Endothelial cell of umbilical vein (primary cell): ENCODE measurements at regions not wholly inside any gene's neighbourhood (a gene's known extent, or its start where the extent isn't known, plus 50 kb on each side); places are given as distances from the start of the nearest gene placed in this dataset.

Experiments
- BruUV-seq: library from RNA; stranded (reverse); fragments of 400-500 nt; replicated peaks from 2 replicates; lab custom pipeline; 2021; lab: Mats Ljungman, UMichigan
- CTCF ChIA-PET: fragments of 300-600, 350-600 bp; sonication (Branson Sonifier 250); formaldehyde crosslinking; loops from one replicate; lab custom pipeline; 2021; ENCODE audit warnings: antibody characterized with exemption, inconsistent platforms; lab: Charles Lee
- POLR2A ChIA-PET: fragments of 300-600, 350-600 bp; sonication (Branson Sonifier 250); formaldehyde crosslinking; loops from one replicate; lab custom pipeline; 2021; ENCODE audit warnings: antibody characterized with exemption, inconsistent platforms; lab: Charles Lee
- DNase-seq: peaks from one replicate; pipeline ENCODE4 v3.0.0-alpha.2; 2011; ENCODE audit warnings: low read depth, low spot score
- FAIRE-seq: peaks from 2 replicates; lab custom pipeline; 2011; peaks lifted over from hg19 to GRCh38; lab: Jason Lieb, UNC
- H2AFZ ChIP-seq: 2 replicates; pipeline ENCODE4 v1.6.0; 2012; ENCODE audit warnings: low read depth, low read length, control low read depth, inconsistent platforms
- H3K27ac ChIP-seq: 2 replicates; pipeline ENCODE4 v1.5.1; 2011; ENCODE audit warnings: low read depth, mild to moderate bottlenecking, control low read depth, low read length, moderate library complexity; ENCODE audit not compliant: insufficient read depth
- H3K27me3 ChIP-seq, 2 experiments: 2 replicates each; pipeline versions ENCODE4 v1.6.0 to v1.6.1; 2011; ENCODE audit warnings: low read length in 2 of 2, mixed read lengths in 1 of 2; ENCODE audit not compliant: control insufficient read depth in 2 of 2, insufficient read depth in 2 of 2
- H3K36me3 ChIP-seq, 2 experiments: 2 replicates in 1 of 2; 3 replicates in 1 of 2; pipeline ENCODE4 v1.5.1; 2011; ENCODE audit warnings: low read length in 2 of 2, mild to moderate bottlenecking in 1 of 2, moderate library complexity in 1 of 2; ENCODE audit not compliant: control insufficient read depth in 2 of 2, insufficient read depth in 2 of 2; ENCODE audit errors: extremely low read depth in 1 of 2
- H3K4me1 ChIP-seq: 3 replicates; pipeline ENCODE4 v1.5.1; 2011; ENCODE audit warnings: mild to moderate bottlenecking, low read length; ENCODE audit not compliant: control insufficient read depth, insufficient read depth; ENCODE audit errors: extremely low read depth
- H3K4me2 ChIP-seq: 2 replicates; pipeline ENCODE4 v1.6.1; 2011; ENCODE audit warnings: low read length, control low read depth, mixed read lengths; ENCODE audit not compliant: insufficient read depth
- H3K4me3 ChIP-seq, 3 experiments: fragments of 200-600 bp in 1 of 3; sonication (generic), shearing (Covaris generic) in 1 of 3; replicated peaks in 1 of 3; 2 replicates each; pipeline ENCODE4 v1.5.1; 2011 to 2016; ENCODE audit warnings: control low read depth in 3 of 3, low read length in 3 of 3, mild to moderate bottlenecking in 2 of 3, inconsistent platforms in 1 of 3, low read depth in 1 of 3, moderate library complexity in 1 of 3; ENCODE audit not compliant: insufficient read depth in 1 of 3
- H3K79me2 ChIP-seq: 2 replicates; pipeline ENCODE4 v1.6.0; 2012; ENCODE audit warnings: low read length, inconsistent platforms; ENCODE audit not compliant: control insufficient read depth, insufficient read depth
- H3K9ac ChIP-seq: replicated peaks from 2 replicates; pipeline ENCODE3; 2011; ENCODE audit warnings: low read length, control low read depth; ENCODE audit not compliant: insufficient read depth; ENCODE audit errors: extremely low read depth
- H3K9me1 ChIP-seq: replicated peaks from 3 replicates; pipeline ENCODE4 v1.6.0; 2011; ENCODE audit warnings: mild to moderate bottlenecking, low read length; ENCODE audit not compliant: control insufficient read depth, insufficient read depth; ENCODE audit errors: extremely low read depth
- H3K9me3 ChIP-seq: replicated peaks from 2 replicates; pipeline ENCODE4 v1.5.1; 2012; ENCODE audit warnings: low read length, inconsistent platforms; ENCODE audit not compliant: control insufficient read depth, insufficient read depth
- H4K20me1 ChIP-seq: replicated peaks from 2 replicates; pipeline ENCODE3; 2011; ENCODE audit warnings: mild to moderate bottlenecking, low read length; ENCODE audit not compliant: control insufficient read depth, insufficient read depth; ENCODE audit errors: extremely low read depth
- CTCF ChIP-seq, 2 donors: IDR thresholded peaks; 1 replicate in 1 of 2; 2 replicates in 1 of 2; pipeline ENCODE4 v1.5.1; 2011; ENCODE audit warnings: low read length in 2 of 2, mild to moderate bottlenecking in 2 of 2, moderate library complexity in 2 of 2, control low read depth in 1 of 2, inconsistent platforms in 1 of 2, low read depth in 1 of 2; ENCODE audit not compliant: insufficient read depth in 1 of 2; ENCODE audit errors: extremely low read depth in 1 of 2
- EZH2 ChIP-seq: IDR thresholded peaks from 2 replicates; pipeline ENCODE4 v1.6.1; 2012; ENCODE audit warnings: borderline replicate concordance, low read depth, mild to moderate bottlenecking, moderate library complexity, low read length, inconsistent platforms; ENCODE audit not compliant: severe bottlenecking
- FOS ChIP-seq: IDR thresholded peaks from 2 replicates; pipeline ENCODE4 v1.6.1; 2011; ENCODE audit warnings: mild to moderate bottlenecking, low read length, moderate library complexity, borderline replicate concordance; ENCODE audit not compliant: insufficient read depth
- GATA2 ChIP-seq: IDR thresholded peaks from 2 replicates; pipeline ENCODE4 v1.7.0; 2011; ENCODE audit warnings: low read depth, mild to moderate bottlenecking, moderate library complexity, mixed read lengths, low read length; ENCODE audit not compliant: insufficient read length, insufficient read depth
- JUN ChIP-seq: IDR thresholded peaks from 2 replicates; pipeline ENCODE4 v1.6.1; 2011; ENCODE audit warnings: borderline replicate concordance, low read depth; ENCODE audit not compliant: insufficient read length, insufficient read depth
- MAX ChIP-seq: IDR thresholded peaks from 2 replicates; pipeline ENCODE4 v1.6.1; 2011; ENCODE audit not compliant: insufficient read depth, insufficient read length
- MYC ChIP-seq: IDR thresholded peaks from one replicate; pipeline ENCODE4 v1.6.1; 2011; ENCODE audit warnings: mild to moderate bottlenecking, low read depth, low read length
- POLR2A ChIP-seq: IDR thresholded peaks from 2 replicates; pipeline ENCODE4 v1.6.1; 2012; ENCODE audit warnings: low read depth, mild to moderate bottlenecking, control low read depth, low read length
- POLR2AphosphoS5 ChIP-seq: IDR thresholded peaks from 2 replicates; pipeline ENCODE4 v1.6.1; 2012; ENCODE audit warnings: low read depth, mild to moderate bottlenecking, control low read depth, low read length, moderate library complexity; ENCODE audit not compliant: insufficient read depth
- dilution Hi-C: fragments of 300-500 bp; cut with MboI; formaldehyde crosslinking; loops from one replicate; pipeline ENCODE4 v1.15.0; 2019; ENCODE audit warnings: low sequenced_read_pairs; ENCODE audit not compliant: extremely low pct_ligation_motif_present
- intact Hi-C: fragments of 100-400 bp; cut with micrococcal nuclease; formaldehyde crosslinking; loops from one replicate; pipeline ENCODE4 v1.10.0; 2022

GRCh38 chr6:145235207-145235606 lies 500.1 kb downstream of the EPM2A start:
- Histone ChIP-seq H3K9ac (no peak overlapping the region), H3K27me3 (no peaks in the 10 kb centered on the region), H3K4me3 (no peak overlapping the region), H4K20me1 (no peaks in the 10 kb centered on the region), H3K27ac (no peak overlapping the region), H2AFZ (no peak overlapping the region), H3K9me1 (no peaks in the 10 kb centered on the region), H3K4me2 (no peak overlapping the region), H3K36me3 (no peaks in the 10 kb centered on the region), H3K79me2 (no peaks in the 10 kb centered on the region), H3K9me3 (no peaks in the 10 kb centered on the region), H3K4me1 (no peaks in the 10 kb centered on the region)
- ChIA-PET CTCF (no interaction called here), POLR2A (no interaction called here)
- DNase-seq (no peak), FAIRE-seq (no peak)
- BruUV-seq: no TSS peak
- dilution Hi-C loops (no loop called here), intact Hi-C loops (no loop called here)
- TF ChIP-seq MYC: no peak
- TF ChIP-seq MAX: no peak
- no peak for TF ChIP-seq POLR2A
- TF ChIP-seq EZH2: no peak
- TF ChIP-seq FOS: no peak
- no peak for TF ChIP-seq CTCF (IDR thresholded peaks at IDR 0.05; ENCODE audit: extremely low read depth in 1 of 2, insufficient read depth in 1 of 2, low read depth in 1 of 2, low read length in 2 of 2)
- no peak for TF ChIP-seq GATA2
- TF ChIP-seq JUN: no peak
- TF ChIP-seq POLR2AphosphoS5: no peak
